ENCODE measurements at regions not wholly inside any gene's neighbourhood (a gene's known extent, or its start where the extent isn't known, plus 50 kb on each side); places are given as distances from the start of the nearest gene placed in this dataset.
"Not testable (repeated sequence)": the region's sequence is repeated elsewhere in the genome, so short reads cannot be mapped to it uniquely, and the experiment has no call there.

DNA sequence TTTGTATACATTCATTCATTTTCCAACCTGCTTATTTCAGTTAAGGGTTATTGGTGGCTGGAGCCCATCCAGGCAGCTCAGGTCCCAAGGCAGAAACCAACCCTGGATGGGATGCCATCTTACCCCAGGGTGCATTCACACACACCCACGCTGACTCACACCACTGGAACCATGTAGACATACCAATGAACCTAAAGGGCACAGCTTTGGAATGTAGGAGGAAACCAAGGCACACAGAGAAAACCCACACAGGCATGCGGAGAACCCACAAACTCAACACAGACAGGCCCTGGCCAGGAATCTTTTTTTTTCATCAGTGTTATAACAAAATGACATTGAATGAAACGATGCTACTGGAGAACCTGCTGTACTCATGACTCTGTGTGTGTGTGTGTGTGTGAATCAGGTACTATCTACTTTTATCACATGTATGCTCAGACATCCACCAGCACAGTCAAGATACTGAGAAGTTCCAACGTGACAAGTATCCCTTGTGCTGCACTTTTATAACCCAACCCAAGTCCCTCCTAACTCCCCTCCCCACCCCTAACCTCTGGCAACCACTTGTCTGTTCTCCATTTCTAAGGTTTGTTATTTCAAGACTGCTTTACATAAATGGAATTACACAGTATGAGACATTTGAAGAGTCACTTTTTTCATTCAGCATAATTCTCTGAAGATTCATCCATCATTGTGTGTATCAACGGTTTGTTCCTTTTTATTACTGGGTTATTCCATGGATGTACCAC, 286.8 kb upstream of the PLD5 start:
- no peak for TF ChIP-seq CTCF (IDR thresholded peaks at IDR 0.05)
- ChIA-PET POLR2A (no interaction called here), CTCF (no interaction called here)
- DNase-seq (no peak), ATAC-seq (ENCODE audit: poor library complexity) (no peak)
- H3K36me3 ChIP-seq (ENCODE audit: insufficient read depth, low read length), result no peaks in the 10 kb centered on the region
- H3K4me3 ChIP-seq (ENCODE audit: low read length), result no peak overlapping the region
- Mint-ChIP-seq H3K27ac (no peak overlapping the region), H3K4me3 (no peak overlapping the region), H3K4me1 (ENCODE audit: low read depth) (no peaks in the 10 kb centered on the region), H3K36me3 (ENCODE audit: low read depth) (no peaks in the 10 kb centered on the region), H3K27me3 (peaks cover 9% of the 10 kb centered on the region), H3K9me3 (peaks cover 2% of the 10 kb centered on the region)
- intact Hi-C loops (cut with DNase I, micrococcal nuclease), result no loop called here
- no peaks in the 10 kb centered on the region for H3K9me3 ChIP-seq (ENCODE audit: control insufficient read depth in 1 of 2, insufficient read depth in 1 of 2, low read length in 2 of 2)
- H3K4me1 ChIP-seq (ENCODE audit: insufficient read depth, low read length), result no peaks in the 10 kb centered on the region
- no peaks in the 10 kb centered on the region for H3K27me3 ChIP-seq (ENCODE audit: control insufficient read depth in 1 of 2, insufficient read depth in 2 of 2, low read length in 2 of 2)
- H3K27ac ChIP-seq (ENCODE audit: low read depth in 1 of 2, low read length in 2 of 2), result no peak overlapping the region

GRCh38 chr1:242806324-242806723, 281.8 kb upstream of the PLD5 start:
- ATAC-seq (ENCODE audit: poor library complexity), result no peak
- Mint-ChIP-seq H3K9me3 (peaks cover 2% of the 10 kb centered on the region), H3K4me1 (ENCODE audit: low read depth) (no peaks in the 10 kb centered on the region), H3K27ac (no peak overlapping the region), H3K36me3 (ENCODE audit: low read depth) (no peaks in the 10 kb centered on the region), H3K27me3 (no peaks in the 10 kb centered on the region), H3K4me3 (no peak overlapping the region)
- no peak for TF ChIP-seq CTCF (IDR thresholded peaks at IDR 0.05)
- no peaks in the 10 kb centered on the region for H3K27me3 ChIP-seq (ENCODE audit: control insufficient read depth in 1 of 2, insufficient read depth in 2 of 2, low read length in 2 of 2)
- H3K9me3 ChIP-seq (ENCODE audit: control insufficient read depth in 1 of 2, insufficient read depth in 1 of 2, low read length in 2 of 2), result no peaks in the 10 kb centered on the region
- POLR2A ChIA-PET, result no interaction called here
- no peaks in the 10 kb centered on the region for H3K4me1 ChIP-seq (ENCODE audit: insufficient read depth, low read length)
- intact Hi-C loops (cut with DNase I, micrococcal nuclease), result no loop called here
- no peak overlapping the region for H3K27ac ChIP-seq (ENCODE audit: low read depth in 1 of 2, low read length in 2 of 2)
- no peaks in the 10 kb centered on the region for H3K36me3 ChIP-seq (ENCODE audit: insufficient read depth, low read length)
- DNase-seq, result no peak
- H3K4me3 ChIP-seq (ENCODE audit: low read length), result no peak overlapping the region
- CTCF ChIA-PET, result no interaction called here

- POLR2A ChIA-PET; ATAC-seq (ENCODE audit: poor library complexity); intact Hi-C loops (cut with DNase I, micrococcal nuclease); H3K9me3 Mint-ChIP-seq; CTCF ChIA-PET; DNase-seq; H3K27ac ChIP-seq (ENCODE audit: low read depth in 1 of 2, low read length in 2 of 2); H3K4me1 ChIP-seq (ENCODE audit: insufficient read depth, low read length); H3K27me3 Mint-ChIP-seq; H3K27ac Mint-ChIP-seq; H3K4me1 Mint-ChIP-seq (ENCODE audit: low read depth); H3K4me3 ChIP-seq (ENCODE audit: low read length); H3K9me3 ChIP-seq (ENCODE audit: control insufficient read depth in 1 of 2, insufficient read depth in 1 of 2, low read length in 2 of 2); H3K36me3 ChIP-seq (ENCODE audit: insufficient read depth, low read length); H3K27me3 ChIP-seq (ENCODE audit: control insufficient read depth in 1 of 2, insufficient read depth in 2 of 2, low read length in 2 of 2); H3K4me3 Mint-ChIP-seq; H3K36me3 Mint-ChIP-seq (ENCODE audit: low read depth): not testable (repeated sequence)
Observed at GRCh38 chr1:242805360-242805759, 280.9 kb upstream of the PLD5 start.

- Mint-ChIP-seq H3K27ac (no peak overlapping the region), H3K4me3 (no peak overlapping the region), H3K36me3 (ENCODE audit: low read depth) (no peaks in the 10 kb centered on the region), H3K9me3 (no peaks in the 10 kb centered on the region), H3K4me1 (ENCODE audit: low read depth) (no peaks in the 10 kb centered on the region), H3K27me3 (no peaks in the 10 kb centered on the region)
- Histone ChIP-seq H3K36me3 (ENCODE audit: insufficient read depth, low read length) (no peaks in the 10 kb centered on the region), H3K9me3 (ENCODE audit: control insufficient read depth in 1 of 2, insufficient read depth in 1 of 2, low read length in 2 of 2) (no peaks in the 10 kb centered on the region), H3K27me3 (ENCODE audit: control insufficient read depth in 1 of 2, insufficient read depth in 2 of 2, low read length in 2 of 2) (no peaks in the 10 kb centered on the region), H3K4me1 (ENCODE audit: insufficient read depth, low read length) (no peaks in the 10 kb centered on the region), H3K27ac (ENCODE audit: low read depth in 1 of 2, low read length in 2 of 2) (no peak overlapping the region), H3K4me3 (ENCODE audit: low read length) (no peak overlapping the region)
- CTCF ChIA-PET, result no interaction called here
- POLR2A ChIA-PET, result no interaction called here
- ATAC-seq (ENCODE audit: poor library complexity) (no peak), DNase-seq (no peak)
- intact Hi-C loops (cut with DNase I, micrococcal nuclease), result no loop called here
- no peak for TF ChIP-seq CTCF (IDR thresholded peaks at IDR 0.05)
Observed at GRCh38 chr1:242802973-242803372, 278.5 kb upstream of the PLD5 start.

Measured in CD4-positive, alpha-beta T cell (primary cell).